ENCODE measurements at regions not wholly inside any gene's neighbourhood (a gene's known extent, or its start where the extent isn't known, plus 50 kb on each side); places are given as distances from the start of the nearest gene placed in this dataset.
"Not testable (repeated sequence)": the region's sequence is repeated elsewhere in the genome, so short reads cannot be mapped to it uniquely, and the experiment has no call there.

DNA sequence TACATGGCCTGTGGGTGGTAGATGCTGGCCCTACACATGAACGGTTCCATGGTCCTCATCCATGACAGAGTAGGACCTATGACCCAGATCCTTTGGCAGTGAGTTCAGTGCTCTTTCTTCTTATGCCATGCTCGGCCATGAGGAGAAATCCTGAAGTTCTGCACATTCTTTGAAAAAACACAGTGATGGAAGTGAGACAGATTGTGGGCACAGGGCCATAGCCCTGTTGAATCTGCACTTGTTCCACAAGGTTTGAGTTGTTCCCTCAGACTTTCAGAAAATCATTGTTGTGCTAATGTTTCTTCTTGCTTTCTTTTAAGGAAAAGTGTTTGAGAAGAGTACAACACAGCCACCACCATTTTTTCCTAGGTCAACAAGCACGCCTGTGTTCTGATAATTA is 180.0 kb downstream of the C12orf75 start:
- Histone ChIP-seq H3K27ac (ENCODE audit: low read length) (no peak overlapping the region), H3K36me3 (ENCODE audit: insufficient read depth, low read depth, low read length) (no peaks in the 10 kb centered on the region), H3K9me3 (ENCODE audit: insufficient read depth, low read depth, low read length) (no peaks in the 10 kb centered on the region), H3K4me3 (ENCODE audit: low read length) (no peak overlapping the region), H3K9ac (ENCODE audit: low read depth, low read length) (no peak overlapping the region), H3K27me3 (ENCODE audit: insufficient read depth, low read length) (no peaks in the 10 kb centered on the region), H3K4me1 (ENCODE audit: insufficient read depth, low read length) (no peaks in the 10 kb centered on the region)

DNA sequence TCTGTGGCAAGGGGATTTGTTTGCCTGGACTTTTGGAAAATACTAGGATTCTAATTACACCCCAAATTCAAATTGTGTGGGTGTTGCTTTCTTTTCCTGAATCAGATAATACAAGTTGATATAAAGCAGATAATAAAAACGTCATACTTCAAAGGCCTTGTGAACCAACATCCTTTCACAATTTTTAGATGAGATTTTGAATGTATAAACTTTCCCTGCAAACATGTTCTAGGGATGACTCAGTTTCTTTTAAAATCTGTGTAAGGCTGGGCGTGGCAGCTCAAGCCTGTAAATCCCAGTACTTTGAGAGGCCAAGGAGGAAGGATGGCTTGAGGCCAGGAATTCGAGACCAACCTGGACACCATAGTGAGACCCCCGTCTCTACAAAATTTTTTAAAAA is 182.4 kb downstream of the C12orf75 start:
- H3K27ac ChIP-seq (ENCODE audit: low read length); H3K4me1 ChIP-seq (ENCODE audit: insufficient read depth, low read length); H3K27me3 ChIP-seq (ENCODE audit: insufficient read depth, low read length); H3K9me3 ChIP-seq (ENCODE audit: insufficient read depth, low read depth, low read length); H3K36me3 ChIP-seq (ENCODE audit: insufficient read depth, low read depth, low read length); H3K4me3 ChIP-seq (ENCODE audit: low read length); H3K9ac ChIP-seq (ENCODE audit: low read depth, low read length): not testable (repeated sequence)

DNA sequence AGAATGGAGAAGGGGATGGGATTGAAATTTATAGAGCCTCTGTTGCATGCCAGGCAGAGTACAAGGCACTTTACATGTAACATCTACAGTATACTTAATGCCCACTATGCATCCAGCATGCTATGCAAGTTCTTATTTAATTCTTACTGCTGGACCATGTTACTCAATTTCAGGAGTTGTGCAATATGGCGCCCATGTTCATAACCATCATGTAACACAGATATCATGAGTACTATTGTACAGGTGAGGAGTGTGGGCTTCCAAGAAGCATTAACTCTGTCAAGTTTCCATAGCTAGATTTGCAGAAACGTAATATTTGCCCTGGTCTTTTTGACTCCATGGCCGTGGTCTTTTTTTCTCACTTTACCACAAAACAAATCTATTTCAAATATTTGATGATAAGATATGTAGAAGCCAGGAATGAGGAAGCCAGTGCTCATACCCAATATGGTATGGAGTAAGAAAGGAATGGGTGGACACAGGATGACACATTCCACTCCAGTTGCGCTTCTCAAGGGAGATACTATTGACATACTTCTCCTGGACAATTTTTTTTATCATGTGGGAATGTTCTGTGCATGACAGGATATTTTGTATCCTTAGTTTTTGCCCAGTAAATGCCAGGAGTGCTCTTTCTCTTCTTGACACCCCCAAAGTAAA is 191.8 kb downstream of the C12orf75 start:
- Histone ChIP-seq H3K27ac (ENCODE audit: low read length) (no peak overlapping the region), H3K9me3 (ENCODE audit: insufficient read depth, low read depth, low read length) (peaks cover 10% of the 10 kb centered on the region)

DNA sequence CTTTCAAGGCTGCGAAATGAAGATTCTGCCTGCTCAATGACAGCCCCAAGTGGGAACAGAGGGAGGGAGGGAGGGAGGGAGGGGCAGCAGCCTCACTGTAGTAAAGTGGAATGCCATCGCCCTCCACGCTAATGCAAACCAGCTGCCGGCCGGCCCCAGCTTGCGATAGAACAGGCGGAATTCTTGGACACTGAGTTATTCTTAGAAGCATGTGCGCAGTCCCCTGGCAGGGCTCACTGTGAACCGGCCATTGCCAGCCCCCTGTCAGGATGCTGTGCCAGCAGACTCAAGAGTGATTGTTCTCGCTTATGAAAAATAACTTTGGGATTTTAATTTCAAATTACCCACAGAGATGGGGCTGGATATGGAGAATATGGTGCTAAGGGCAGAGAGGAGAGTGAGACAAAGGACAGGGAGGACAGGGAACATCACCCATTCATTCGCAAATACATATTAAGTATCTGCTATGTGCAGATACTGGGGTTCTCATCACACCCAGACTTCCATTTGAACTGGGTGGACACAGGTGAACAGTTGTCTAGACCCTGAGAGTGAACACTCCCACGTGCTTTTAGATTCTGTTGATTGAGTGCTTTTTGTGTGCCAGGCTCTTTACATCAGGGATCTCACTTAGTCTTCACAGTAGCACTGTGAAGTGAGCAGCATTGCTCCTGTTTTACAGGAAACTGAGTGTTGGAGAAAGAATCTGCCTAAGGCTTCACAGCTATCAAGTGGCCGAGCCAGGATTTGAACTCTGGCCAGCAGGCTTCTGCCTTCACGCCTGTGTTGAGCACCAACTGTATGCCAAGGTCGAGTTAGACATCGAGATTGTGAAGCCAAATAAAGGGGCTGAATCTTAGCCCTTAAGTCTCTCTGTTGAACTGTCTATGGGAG is 192.9 kb downstream of the C12orf75 start:
- peaks cover 10% of the 10 kb centered on the region for H3K9me3 ChIP-seq (ENCODE audit: insufficient read depth, low read depth, low read length)
- no peak overlapping the region for H3K4me3 ChIP-seq (ENCODE audit: low read length)
- H3K36me3 ChIP-seq (ENCODE audit: insufficient read depth, low read depth, low read length): no peaks in the 10 kb centered on the region
- no peaks in the 10 kb centered on the region for H3K27me3 ChIP-seq (ENCODE audit: insufficient read depth, low read length)
- H3K27ac ChIP-seq (ENCODE audit: low read length): no peak overlapping the region
- H3K9ac ChIP-seq (ENCODE audit: low read depth, low read length): no peak overlapping the region
- no peaks in the 10 kb centered on the region; the same call in 1 of the 2 replicates for H3K4me1 ChIP-seq (ENCODE audit: insufficient read depth, low read length)

More for the DNA sequence above, 191.8 kb downstream of the C12orf75 start:
- no peak overlapping the region for H3K9ac ChIP-seq (ENCODE audit: low read depth, low read length)
- H3K36me3 ChIP-seq (ENCODE audit: insufficient read depth, low read depth, low read length): no peaks in the 10 kb centered on the region
- H3K4me3 ChIP-seq (ENCODE audit: low read length): no peak overlapping the region
- H3K27me3 ChIP-seq (ENCODE audit: insufficient read depth, low read length): no peaks in the 10 kb centered on the region
- H3K4me1 ChIP-seq (ENCODE audit: insufficient read depth, low read length): no peaks in the 10 kb centered on the region; the same call in 1 of the 2 replicates

DNA sequence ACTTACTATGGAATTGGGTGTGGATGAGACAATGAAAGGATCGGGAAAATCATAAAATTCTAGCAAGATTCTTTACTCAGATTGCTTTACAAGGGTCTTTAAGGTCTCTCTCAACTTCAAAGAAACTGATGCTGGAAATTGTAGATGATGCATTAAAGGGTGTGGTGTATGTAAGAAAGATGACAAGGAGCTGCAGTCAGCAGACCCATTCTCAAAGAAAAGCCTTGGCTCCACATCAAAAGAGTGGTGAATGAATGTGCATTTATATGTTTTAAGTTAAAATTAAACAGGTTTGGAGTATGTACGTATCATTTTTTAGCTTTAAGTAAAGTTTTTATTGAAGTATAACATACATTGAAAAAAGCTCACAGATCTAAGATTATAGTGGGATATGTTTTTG is 194.5 kb downstream of the C12orf75 start:
- H3K27ac ChIP-seq (ENCODE audit: low read length): no peak overlapping the region
- no peaks in the 10 kb centered on the region for H3K36me3 ChIP-seq (ENCODE audit: insufficient read depth, low read depth, low read length)
- H3K9ac ChIP-seq (ENCODE audit: low read depth, low read length): no peak overlapping the region
- peaks cover 1% of the 10 kb centered on the region for H3K9me3 ChIP-seq (ENCODE audit: insufficient read depth, low read depth, low read length)
- H3K4me1 ChIP-seq (ENCODE audit: insufficient read depth, low read length): no peaks in the 10 kb centered on the region; the same call in 1 of the 2 replicates
- H3K27me3 ChIP-seq (ENCODE audit: insufficient read depth, low read length): no peaks in the 10 kb centered on the region
- H3K4me3 ChIP-seq (ENCODE audit: low read length): no peak overlapping the region

DNA sequence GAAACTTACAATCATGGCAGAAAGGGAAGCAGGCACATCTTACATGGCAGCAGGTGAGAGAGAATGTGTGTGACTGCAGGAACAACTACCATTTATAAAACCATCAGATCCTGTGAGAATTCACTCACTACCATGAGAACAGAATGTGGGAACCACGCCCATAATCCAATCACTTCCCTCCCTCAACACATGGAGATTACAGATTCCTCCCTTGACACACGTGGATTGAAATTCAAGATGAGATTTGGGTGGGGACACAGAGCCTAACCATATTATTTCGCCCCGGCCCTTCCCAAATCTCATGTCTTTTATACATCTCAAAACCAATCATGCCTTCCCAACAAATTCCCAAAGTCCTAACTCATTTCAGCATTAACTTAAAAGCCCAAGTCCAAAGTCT is 203.6 kb downstream of the C12orf75 start:
- Histone ChIP-seq H3K27me3 (ENCODE audit: insufficient read depth, low read length) (no peaks in the 10 kb centered on the region), H3K4me3 (ENCODE audit: low read length) (no peak overlapping the region), H3K27ac (ENCODE audit: low read length) (no peak overlapping the region), H3K36me3 (ENCODE audit: insufficient read depth, low read depth, low read length) (no peaks in the 10 kb centered on the region), H3K9me3 (ENCODE audit: insufficient read depth, low read depth, low read length) (peaks cover 30% of the 10 kb centered on the region), H3K9ac (ENCODE audit: low read depth, low read length) (no peak overlapping the region), H3K4me1 (ENCODE audit: insufficient read depth, low read length) (no peaks in the 10 kb centered on the region)

DNA sequence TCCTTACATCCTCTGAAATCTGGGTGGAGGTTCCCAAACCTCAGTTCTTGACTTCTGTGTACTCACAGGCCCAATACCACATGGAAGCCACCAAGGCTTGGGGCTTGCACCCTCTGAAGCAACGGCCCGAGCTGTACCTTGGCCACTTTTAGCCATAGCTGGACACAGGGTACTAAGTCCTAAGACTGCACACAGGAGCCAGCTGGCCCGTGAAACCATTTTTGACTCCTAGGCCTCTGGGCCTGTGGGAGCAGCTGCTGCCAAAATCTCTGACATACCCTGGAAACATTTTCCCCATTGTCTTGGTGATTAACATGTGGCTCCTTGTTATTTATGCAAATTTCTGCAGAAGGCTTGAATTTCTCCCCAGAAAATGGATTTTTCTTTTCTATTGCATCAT is 204.5 kb downstream of the C12orf75 start:
- H3K27ac ChIP-seq (ENCODE audit: low read length); H3K4me1 ChIP-seq (ENCODE audit: insufficient read depth, low read length); H3K27me3 ChIP-seq (ENCODE audit: insufficient read depth, low read length); H3K4me3 ChIP-seq (ENCODE audit: low read length); H3K9ac ChIP-seq (ENCODE audit: low read depth, low read length); H3K36me3 ChIP-seq (ENCODE audit: insufficient read depth, low read depth, low read length): not testable (repeated sequence)
- peaks cover 30% of the 10 kb centered on the region for H3K9me3 ChIP-seq (ENCODE audit: insufficient read depth, low read depth, low read length)

DNA sequence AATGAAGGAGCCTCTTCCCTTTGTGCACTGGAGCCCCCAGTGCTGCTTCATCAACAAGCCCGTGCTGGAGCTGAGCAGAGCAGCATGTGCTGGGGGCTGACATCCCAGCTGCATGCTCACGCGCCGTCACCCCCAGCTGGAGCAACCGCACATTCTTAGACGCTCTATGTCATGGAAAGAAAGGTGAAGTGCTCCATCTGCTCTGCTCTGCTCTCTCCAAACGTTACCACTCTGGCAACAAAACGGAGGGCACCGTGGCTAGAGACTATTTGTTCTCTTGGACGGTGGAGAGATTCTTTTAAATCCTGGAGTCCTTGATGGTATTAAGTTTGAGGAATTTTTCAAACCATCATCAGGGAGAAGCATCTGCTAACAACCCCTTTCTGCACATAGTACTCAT is 208.4 kb downstream of the C12orf75 start:
- no peak overlapping the region for H3K27ac ChIP-seq (ENCODE audit: low read length)
- H3K4me1 ChIP-seq (ENCODE audit: insufficient read depth, low read length): no peaks in the 10 kb centered on the region
- no peaks in the 10 kb centered on the region for H3K36me3 ChIP-seq (ENCODE audit: insufficient read depth, low read depth, low read length)
- H3K9me3 ChIP-seq (ENCODE audit: insufficient read depth, low read depth, low read length): peaks cover 30% of the 10 kb centered on the region
- no peak overlapping the region for H3K9ac ChIP-seq (ENCODE audit: low read depth, low read length)
- H3K4me3 ChIP-seq (ENCODE audit: low read length): no peak overlapping the region
- no peaks in the 10 kb centered on the region for H3K27me3 ChIP-seq (ENCODE audit: insufficient read depth, low read length)

DNA sequence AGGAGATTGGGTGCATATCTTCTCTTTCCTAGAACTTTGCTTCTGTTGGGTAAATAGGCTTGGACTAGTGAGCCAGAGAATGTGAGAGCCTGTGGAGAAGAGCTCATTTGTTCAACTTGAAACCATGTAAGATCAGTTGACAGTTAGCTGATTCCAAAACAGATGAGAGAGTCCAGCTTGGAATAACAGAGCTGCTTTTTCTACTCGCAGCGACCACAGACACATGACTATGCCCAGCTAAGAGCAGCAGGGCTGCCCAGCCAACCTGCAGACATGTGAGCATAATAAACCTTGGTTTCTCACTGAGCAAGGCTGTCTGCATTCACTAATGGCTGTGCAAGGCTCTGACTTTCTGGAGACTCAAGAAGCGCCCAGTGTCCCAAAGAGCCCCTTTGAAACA is 209.2 kb downstream of the C12orf75 start:
- Histone ChIP-seq H3K36me3 (ENCODE audit: insufficient read depth, low read depth, low read length) (no peaks in the 10 kb centered on the region), H3K27ac (ENCODE audit: low read length) (no peak overlapping the region), H3K27me3 (ENCODE audit: insufficient read depth, low read length) (no peaks in the 10 kb centered on the region), H3K4me3 (ENCODE audit: low read length) (no peak overlapping the region), H3K4me1 (ENCODE audit: insufficient read depth, low read length) (no peaks in the 10 kb centered on the region), H3K9ac (ENCODE audit: low read depth, low read length) (no peak overlapping the region), H3K9me3 (ENCODE audit: insufficient read depth, low read depth, low read length) (peaks cover 22% of the 10 kb centered on the region)

DNA sequence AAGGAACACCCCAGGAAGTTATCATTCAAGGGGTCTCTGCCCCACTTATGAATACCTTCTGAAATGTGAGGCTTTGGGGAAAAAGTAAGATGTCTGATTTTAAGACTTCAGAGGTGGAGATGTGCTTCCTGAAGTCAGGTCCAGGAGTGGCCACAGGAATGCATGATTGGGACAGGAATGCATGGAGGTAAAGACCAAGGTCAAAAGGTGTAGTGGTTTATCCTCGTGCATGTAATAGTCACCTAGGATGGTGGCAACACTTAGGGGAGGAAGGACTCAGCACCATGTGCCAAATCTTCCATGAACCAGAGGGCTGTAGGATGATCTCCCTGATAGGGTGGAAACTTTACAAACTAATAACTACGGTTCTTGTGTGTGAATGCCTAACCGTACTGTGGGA is 217.3 kb downstream of the C12orf75 start:
- H3K4me3 ChIP-seq (ENCODE audit: low read length): no peak overlapping the region
- H3K9me3 ChIP-seq (ENCODE audit: insufficient read depth, low read depth, low read length): peaks cover 4% of the 10 kb centered on the region; the same call in 1 of the 2 replicates
- no peak overlapping the region for H3K9ac ChIP-seq (ENCODE audit: low read depth, low read length)

DNA sequence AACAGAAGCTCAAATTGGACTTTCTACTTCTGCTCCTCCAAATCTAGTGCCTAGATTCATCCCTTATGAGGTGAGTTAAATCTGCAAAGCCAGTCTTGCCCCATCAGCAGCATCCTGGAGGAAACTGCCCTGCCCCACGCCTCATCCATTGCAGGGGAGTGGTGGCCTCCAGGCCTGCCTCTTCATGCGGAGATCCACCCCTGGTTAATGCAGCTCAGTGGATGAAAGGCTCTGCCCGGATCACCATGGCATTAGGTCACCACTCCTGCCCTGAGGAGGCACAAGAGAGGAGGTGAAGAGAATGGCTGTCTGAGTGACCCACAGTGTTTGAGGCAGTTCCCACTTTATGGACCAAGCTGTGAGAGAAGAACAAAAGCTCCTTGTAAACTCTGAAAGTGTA is 218.1 kb downstream of the C12orf75 start:
- H3K27me3 ChIP-seq (ENCODE audit: insufficient read depth, low read length): no peaks in the 10 kb centered on the region
- H3K9me3 ChIP-seq (ENCODE audit: insufficient read depth, low read depth, low read length): peaks cover 4% of the 10 kb centered on the region; the same call in 1 of the 2 replicates
- no peak overlapping the region for H3K9ac ChIP-seq (ENCODE audit: low read depth, low read length)
- no peak overlapping the region for H3K4me3 ChIP-seq (ENCODE audit: low read length)
- no peak overlapping the region for H3K27ac ChIP-seq (ENCODE audit: low read length)
- no peaks in the 10 kb centered on the region for H3K36me3 ChIP-seq (ENCODE audit: insufficient read depth, low read depth, low read length)
- H3K4me1 ChIP-seq (ENCODE audit: insufficient read depth, low read length): peaks cover under 1% of the 10 kb centered on the region; the same call in 1 of the 2 replicates

More for the DNA sequence above, 217.3 kb downstream of the C12orf75 start:
- no peaks in the 10 kb centered on the region for H3K4me1 ChIP-seq (ENCODE audit: insufficient read depth, low read length)
- no peak overlapping the region for H3K27ac ChIP-seq (ENCODE audit: low read length)
- H3K36me3 ChIP-seq (ENCODE audit: insufficient read depth, low read depth, low read length): no peaks in the 10 kb centered on the region
- H3K27me3 ChIP-seq (ENCODE audit: insufficient read depth, low read length): no peaks in the 10 kb centered on the region

DNA sequence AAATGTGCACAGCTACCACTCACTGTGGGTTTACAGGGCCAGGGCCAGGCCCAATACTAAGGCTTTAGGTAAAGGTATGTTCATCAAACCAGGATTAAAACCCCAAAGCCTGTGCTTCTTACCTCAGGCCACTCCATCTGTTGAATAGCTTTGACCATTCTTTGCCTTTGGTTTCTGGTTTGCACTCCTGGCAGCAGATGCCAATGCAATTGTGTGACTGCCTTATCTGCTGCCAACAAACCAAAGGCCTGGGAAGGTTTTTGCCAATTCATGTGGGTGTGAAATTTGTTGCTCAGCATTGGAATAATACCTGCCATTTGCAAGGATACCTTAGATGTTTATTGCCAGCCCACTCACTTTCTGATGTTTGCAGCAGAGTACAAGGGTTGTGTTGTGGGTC is 221.6 kb downstream of the C12orf75 start:
- peaks cover 9% of the 10 kb centered on the region; the same call in 1 of the 2 replicates for H3K4me1 ChIP-seq (ENCODE audit: insufficient read depth, low read length)
- H3K27me3 ChIP-seq (ENCODE audit: insufficient read depth, low read length): no peaks in the 10 kb centered on the region
- no peaks in the 10 kb centered on the region for H3K9me3 ChIP-seq (ENCODE audit: insufficient read depth, low read depth, low read length)

More for the DNA sequence above, 221.6 kb downstream of the C12orf75 start:
- H3K4me3 ChIP-seq (ENCODE audit: low read length): no peak overlapping the region
- no peak overlapping the region for H3K27ac ChIP-seq (ENCODE audit: low read length)
- H3K9ac ChIP-seq (ENCODE audit: low read depth, low read length): no peak overlapping the region
- H3K36me3 ChIP-seq (ENCODE audit: insufficient read depth, low read depth, low read length): no peaks in the 10 kb centered on the region
